GM19463 (cell line): ENCODE measurements at regions not wholly inside any gene's neighbourhood (a gene's known extent, or its start where the extent isn't known, plus 50 kb on each side); places are given as distances from the start of the nearest gene placed in this dataset.

ENCODE experiments used
- ATAC-seq: cut with Tn5 transposase; IDR thresholded peaks from one replicate; pipeline ENCODE4 v1.9.1; 2021; ENCODE audit warnings: mild to moderate bottlenecking, moderate library complexity; ENCODE audit not compliant: unreplicated experiment

- no peak for ATAC-seq
These were observed 266.4 kb upstream of the BMP2 start for GRCh38 chr20:6501061-6501460.

DNA sequence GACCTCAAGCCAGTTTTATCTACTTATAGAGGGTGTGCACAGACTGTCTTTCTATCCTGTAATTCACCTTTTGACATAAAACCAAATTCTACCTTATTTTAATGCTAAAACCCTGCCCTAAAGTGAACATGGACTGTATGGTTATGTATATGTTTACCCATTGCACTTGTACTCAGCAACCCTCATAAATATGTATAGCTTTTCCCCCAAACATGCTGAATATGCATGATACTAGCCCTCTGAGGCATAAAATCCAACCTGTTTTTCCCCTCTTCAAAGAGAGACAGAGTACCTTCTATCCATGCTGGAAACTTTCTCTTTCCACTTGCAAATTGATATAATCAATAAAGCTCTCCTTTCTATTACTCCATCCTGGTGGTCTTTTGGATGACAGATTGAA lies 267.9 kb upstream of the BMP2 start:
- ATAC-seq = no peak

DNA sequence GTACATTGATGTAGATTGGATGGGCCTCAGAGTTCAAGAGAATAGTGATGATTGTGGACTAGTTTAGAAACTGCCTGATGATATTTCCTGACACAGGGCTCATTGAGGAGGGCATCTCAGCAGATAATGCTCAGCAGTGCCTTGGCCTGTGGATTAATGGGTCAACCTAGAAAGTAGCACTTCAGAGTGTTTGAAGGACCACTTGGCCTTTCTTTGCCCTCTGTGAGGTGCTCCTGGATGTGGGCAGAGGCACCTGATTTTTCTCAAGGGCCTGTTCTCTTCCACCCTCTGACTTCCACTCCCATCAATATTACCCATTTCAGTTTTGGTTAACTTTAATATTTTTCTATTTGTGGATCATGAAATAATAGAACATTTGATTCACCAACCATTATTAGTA lies 270.6 kb upstream of the BMP2 start:
- no peak for ATAC-seq

- ATAC-seq = no peak
These were observed 271.6 kb upstream of the BMP2 start for GRCh38 chr20:6495907-6496306.

GRCh38 chr20:6492271-6493055 lies 275.0 kb upstream of the BMP2 start:
- no peak for ATAC-seq

DNA sequence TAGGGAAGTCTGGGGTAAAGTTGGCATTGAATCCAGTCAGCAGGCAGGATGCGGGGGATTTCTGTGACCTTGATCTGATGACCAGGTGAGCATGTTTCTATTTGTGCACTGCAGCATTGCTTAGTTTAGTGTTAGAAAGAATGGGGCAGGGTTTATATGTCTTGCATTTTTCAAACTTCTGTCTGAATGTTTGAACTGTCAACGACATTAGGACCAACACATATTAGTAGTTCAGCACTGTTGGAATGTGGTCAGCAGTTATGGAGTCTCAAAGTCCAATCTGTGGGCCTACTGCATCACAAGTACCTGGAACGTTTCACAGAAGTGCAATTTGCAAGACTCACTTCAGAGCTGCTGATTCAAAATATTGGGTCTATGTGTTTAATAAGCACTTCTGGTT lies 276.6 kb upstream of the BMP2 start:
- no peak for ATAC-seq

GRCh38 chr20:6489361-6490171 lies 277.9 kb upstream of the BMP2 start:
- no peak for ATAC-seq

GRCh38 chr20:6485351-6485750 lies 282.1 kb upstream of the BMP2 start:
- no peak for ATAC-seq

- ATAC-seq = no peak
These were observed 283.8 kb upstream of the BMP2 start for GRCh38 chr20:6483727-6484126.

DNA sequence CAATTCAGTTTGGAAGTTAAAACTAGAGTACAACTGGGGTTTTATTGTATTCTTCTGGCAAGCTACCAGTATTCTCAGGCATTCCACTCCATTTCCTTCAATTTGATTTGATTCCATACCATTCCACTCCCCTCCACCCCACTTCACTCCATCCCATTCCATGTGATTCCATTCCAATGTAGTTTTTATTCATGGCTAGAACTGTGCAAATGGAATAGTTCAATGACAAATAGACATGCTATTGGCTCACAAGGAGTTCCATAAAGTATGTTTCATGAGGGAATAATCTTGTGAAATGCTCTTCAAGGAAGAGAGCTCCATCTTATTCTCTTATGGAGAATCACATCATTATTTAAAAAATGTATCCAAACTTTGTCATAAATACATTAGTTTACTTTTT lies 285.0 kb upstream of the BMP2 start:
- no peak for ATAC-seq

DNA sequence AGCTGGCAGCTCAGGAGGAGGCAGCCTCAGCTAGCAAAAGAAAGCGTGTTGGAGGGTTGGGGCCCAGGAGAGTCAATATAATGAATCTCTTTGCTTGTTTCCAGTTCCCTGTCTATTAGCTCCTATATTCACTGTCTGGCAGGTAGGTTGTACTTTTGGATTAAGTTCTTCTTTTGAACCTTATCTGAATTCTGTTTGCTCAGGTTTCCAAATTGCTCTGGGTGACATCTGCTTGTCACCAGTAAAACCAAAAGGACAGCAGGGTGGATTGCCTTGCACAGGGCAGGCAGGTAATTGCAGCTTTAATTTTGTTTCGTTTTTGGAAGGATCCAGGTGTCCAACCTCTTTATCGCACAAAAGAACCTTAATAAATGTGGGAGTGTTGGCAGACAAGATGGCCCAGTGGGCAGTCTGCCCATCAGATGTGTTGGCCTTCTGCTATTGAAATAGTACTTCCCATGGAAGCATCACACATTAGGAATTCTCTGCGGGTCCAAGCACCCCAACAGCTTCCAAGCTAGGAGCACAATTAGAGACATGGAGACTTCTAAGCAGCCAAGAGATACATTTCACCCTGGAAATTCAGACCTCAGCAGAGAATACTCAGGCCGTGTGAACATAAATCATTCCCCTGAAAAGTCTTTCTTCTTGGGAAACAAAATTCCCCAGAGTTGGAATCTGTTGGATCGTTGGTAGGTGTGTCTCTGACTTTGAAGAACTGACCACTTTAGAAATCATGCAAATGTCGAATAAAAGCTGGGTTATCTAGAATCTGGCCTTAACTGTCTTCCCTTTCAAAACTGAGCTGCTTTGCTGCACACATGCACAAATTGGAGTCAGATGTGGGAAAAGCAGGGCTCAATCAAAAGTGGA lies 286.9 kb upstream of the BMP2 start:
- no peak for ATAC-seq

DNA sequence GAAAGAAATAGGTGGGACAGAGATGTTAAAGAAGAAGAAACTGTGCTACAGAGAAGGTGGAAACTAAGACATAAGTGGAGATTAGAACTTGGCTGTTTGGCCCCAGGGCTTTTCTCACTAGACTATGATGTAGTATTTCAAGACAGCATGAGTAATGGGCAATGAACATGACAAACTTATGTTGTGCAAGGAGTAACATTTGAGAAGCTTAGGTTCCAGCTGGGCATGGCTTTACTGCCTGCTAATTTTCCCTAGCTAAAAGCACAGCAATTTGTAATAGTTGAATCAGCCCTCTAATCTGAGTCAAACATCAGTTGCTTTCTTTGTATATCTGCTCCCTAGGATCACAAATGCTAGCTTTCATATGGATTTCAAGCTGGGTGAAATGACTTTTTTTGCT lies 294.3 kb upstream of the BMP2 start:
- ATAC-seq = no peak

DNA sequence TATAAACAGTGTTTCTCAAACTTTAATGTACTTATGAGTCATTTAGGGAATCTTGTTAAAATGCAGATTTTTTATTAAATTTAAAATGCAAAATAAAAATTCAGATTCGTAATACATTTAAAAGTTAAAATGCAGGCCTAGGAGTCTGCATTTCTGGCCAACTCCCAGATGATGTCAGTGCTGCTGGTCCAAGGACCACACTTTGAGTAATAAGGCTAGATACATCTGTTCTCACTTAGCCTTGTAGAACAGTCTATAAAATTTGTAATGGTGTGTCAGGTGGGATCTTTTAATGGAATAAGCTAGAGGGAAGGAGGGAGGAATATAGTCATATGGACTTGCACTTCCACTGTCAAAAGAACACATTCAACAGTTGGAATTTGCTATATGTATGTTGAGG lies 295.6 kb upstream of the BMP2 start:
- no peak for ATAC-seq

- ATAC-seq = no peak
These were observed 296.3 kb upstream of the BMP2 start for GRCh38 chr20:6471110-6471647.

GRCh38 chr20:6469695-6470094 lies 297.8 kb upstream of the BMP2 start:
- ATAC-seq = no peak

GRCh38 chr20:6468423-6469116 lies 298.9 kb upstream of the BMP2 start:
- ATAC-seq = no peak

DNA sequence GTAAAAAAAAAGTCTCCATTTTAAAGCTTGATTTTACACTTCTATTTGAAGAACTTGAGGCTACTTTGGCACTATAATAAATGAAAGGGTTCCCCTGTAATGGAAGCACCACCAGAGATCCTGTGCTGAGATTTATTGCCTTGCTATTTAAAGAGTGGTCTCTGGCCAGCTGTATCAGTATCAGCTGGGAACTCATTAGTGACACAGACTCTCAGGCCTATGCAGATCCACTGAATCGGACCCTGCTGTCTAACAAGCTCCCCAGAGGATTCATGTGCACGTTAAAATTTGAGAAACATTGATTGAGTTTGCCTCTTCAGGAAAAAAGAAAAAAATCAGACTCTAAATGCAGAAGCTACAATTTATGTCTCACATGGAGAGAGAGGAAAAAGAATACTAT lies 299.9 kb upstream of the BMP2 start:
- no peak for ATAC-seq

GRCh38 chr20:6466075-6466810 lies 301.2 kb upstream of the BMP2 start:
- no peak for ATAC-seq

DNA sequence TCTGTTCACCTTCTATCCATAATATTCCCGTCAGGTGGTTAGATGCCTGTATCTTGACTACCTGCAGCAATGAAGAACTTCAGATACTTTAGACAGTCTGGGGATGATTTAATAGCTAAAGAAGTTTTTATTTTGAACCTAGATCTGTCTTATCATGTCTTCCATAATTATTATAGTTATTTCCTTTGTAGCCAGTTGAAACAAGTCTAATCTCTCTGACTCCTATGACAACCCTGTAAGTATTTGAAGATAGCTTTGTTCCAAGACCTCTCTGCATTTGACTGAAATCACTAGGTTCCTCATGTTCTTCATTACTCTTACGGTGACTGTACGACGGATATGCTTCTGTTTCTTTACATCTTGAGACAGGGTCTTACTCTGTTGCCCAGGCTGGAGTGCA lies 316.6 kb upstream of the BMP2 start:
- ATAC-seq = no peak

- ATAC-seq = no peak
These were observed 317.6 kb upstream of the FERMT1 start for GRCh38 chr20:6440443-6440799.
